Tibial nerve (tissue), 4 donors: ENCODE measurements at regions not wholly inside any gene's neighbourhood (a gene's known extent, or its start where the extent isn't known, plus 50 kb on each side); places are given as distances from the start of the nearest gene placed in this dataset.
A peak's percentile ranks its signal among the peaks of the same experiment; 100 is the strongest.
"Not testable (repeated sequence)": the region's sequence is repeated elsewhere in the genome, so short reads cannot be mapped to it uniquely, and the experiment has no call there.

Experiments used
- DNase-seq, 2 donors: peaks; one replicate each; pipeline ENCODE4 v3.0.0-alpha.2; 2019; ENCODE audit warnings: low spot score in 2 of 2
- H3K27ac ChIP-seq, 4 donors: fragments of 200-600 bp; sonication (generic) in 3 of 4; one replicate each; pipeline ENCODE4 v1.5.1; 2017 to 2019; ENCODE audit warnings: mild to moderate bottlenecking in 1 of 4
- H3K27me3 ChIP-seq, 2 donors: fragments of 200-600 bp; sonication (generic) in 1 of 2; one replicate each; pipeline versions ENCODE4 v1.5.1 to v1.6.0; 2017 to 2019
- H3K36me3 ChIP-seq, 3 donors: fragments of 200-600 bp; sonication (generic); one replicate each; pipeline ENCODE4 v1.5.1; 2018 to 2019
- H3K4me1 ChIP-seq, 4 donors: fragments of 200-600 bp; sonication (generic) in 3 of 4; one replicate each; pipeline ENCODE4 v1.5.1; 2017 to 2019
- H3K4me3 ChIP-seq, 4 donors: fragments of 200-600 bp; sonication (generic) in 3 of 4; one replicate each; pipeline ENCODE4 v1.5.1; 2017 to 2019; ENCODE audit warnings: mild to moderate bottlenecking in 1 of 4, moderate library complexity in 1 of 4
- H3K9me3 ChIP-seq, 4 donors: fragments of 200-600 bp; sonication (generic) in 3 of 4; one replicate each; pipeline ENCODE4 v1.5.1; 2017 to 2019
- EP300 ChIP-seq, 2 donors: sonication (generic); formaldehyde crosslinking; IDR thresholded peaks; one replicate each; pipeline ENCODE4 v1.6.1; 2017; ENCODE audit warnings: antibody characterized with exemption in 2 of 2, mild to moderate bottlenecking in 1 of 2
- POLR2A ChIP-seq, 2 donors: fragments of 450-650 bp; IDR thresholded peaks; one replicate each; pipeline ENCODE4 v1.6.1; 2017; ENCODE audit warnings: antibody characterized with exemption in 2 of 2, mild to moderate bottlenecking in 2 of 2, moderate library complexity in 2 of 2
- WGBS, 2 donors: methylation state at CpG; one replicate each; pipeline ENCODE4 v1.1.5; 2018; 5-methylcytosine and 5-hydroxymethylcytosine counted together
- TF ChIP-seq, protein P1 (sequence below), 5 experiments: fragments of 200-600 bp in 3 of 5; fragments of 450-650 bp in 2 of 5; sonication (generic) in 3 of 5; IDR thresholded peaks; one replicate each; pipeline ENCODE4 v1.5.1; 2016 to 2019; ENCODE audit warnings: antibody characterized with exemption in 5 of 5, mild to moderate bottlenecking in 3 of 5, moderate library complexity in 2 of 5

DNA sequence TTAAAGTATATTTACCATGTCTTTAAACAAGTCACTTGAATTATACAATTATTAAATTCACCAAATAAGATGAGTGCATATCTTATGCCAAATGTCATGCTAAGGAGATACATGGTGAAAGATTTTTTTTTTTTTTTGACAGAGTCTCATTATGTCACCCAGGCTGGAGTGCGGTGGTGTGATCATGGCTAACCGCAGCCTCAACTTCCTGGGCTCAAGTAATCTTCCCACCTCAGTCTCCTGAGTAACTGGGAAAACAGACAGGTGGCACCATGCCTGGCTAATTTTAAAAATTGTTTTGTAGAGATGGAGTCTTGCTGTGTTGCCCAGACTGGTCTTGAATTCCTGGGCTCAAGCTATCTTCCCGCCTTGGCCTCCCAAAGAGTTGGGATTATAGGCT lies 149.0 kb upstream of the GOT2 start:
- 89 to 93% methylated on average over 3 of the region's 3 CpGs for WGBS, 2 donors
- no peak for DNase-seq
- no peak overlapping the region for H3K4me3 ChIP-seq
- no peak for TF ChIP-seq EP300 (IDR thresholded peaks at IDR 0.05)
- TF ChIP-seq, protein P1, sequence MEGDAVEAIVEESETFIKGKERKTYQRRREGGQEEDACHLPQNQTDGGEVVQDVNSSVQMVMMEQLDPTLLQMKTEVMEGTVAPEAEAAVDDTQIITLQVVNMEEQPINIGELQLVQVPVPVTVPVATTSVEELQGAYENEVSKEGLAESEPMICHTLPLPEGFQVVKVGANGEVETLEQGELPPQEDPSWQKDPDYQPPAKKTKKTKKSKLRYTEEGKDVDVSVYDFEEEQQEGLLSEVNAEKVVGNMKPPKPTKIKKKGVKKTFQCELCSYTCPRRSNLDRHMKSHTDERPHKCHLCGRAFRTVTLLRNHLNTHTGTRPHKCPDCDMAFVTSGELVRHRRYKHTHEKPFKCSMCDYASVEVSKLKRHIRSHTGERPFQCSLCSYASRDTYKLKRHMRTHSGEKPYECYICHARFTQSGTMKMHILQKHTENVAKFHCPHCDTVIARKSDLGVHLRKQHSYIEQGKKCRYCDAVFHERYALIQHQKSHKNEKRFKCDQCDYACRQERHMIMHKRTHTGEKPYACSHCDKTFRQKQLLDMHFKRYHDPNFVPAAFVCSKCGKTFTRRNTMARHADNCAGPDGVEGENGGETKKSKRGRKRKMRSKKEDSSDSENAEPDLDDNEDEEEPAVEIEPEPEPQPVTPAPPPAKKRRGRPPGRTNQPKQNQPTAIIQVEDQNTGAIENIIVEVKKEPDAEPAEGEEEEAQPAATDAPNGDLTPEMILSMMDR (IDR thresholded peaks at IDR 0.05): no peak
- TF ChIP-seq POLR2A (IDR thresholded peaks at IDR 0.05): no peak
- no peaks in the 10 kb centered on the region for H3K4me1 ChIP-seq
- H3K27ac ChIP-seq: no peak overlapping the region
- no peaks in the 10 kb centered on the region for H3K36me3 ChIP-seq
- no peaks in the 10 kb centered on the region for H3K27me3 ChIP-seq
- H3K9me3 ChIP-seq: peaks cover 0 to 11% (median 0%) of the 10 kb centered on the region in 4 donors

DNA sequence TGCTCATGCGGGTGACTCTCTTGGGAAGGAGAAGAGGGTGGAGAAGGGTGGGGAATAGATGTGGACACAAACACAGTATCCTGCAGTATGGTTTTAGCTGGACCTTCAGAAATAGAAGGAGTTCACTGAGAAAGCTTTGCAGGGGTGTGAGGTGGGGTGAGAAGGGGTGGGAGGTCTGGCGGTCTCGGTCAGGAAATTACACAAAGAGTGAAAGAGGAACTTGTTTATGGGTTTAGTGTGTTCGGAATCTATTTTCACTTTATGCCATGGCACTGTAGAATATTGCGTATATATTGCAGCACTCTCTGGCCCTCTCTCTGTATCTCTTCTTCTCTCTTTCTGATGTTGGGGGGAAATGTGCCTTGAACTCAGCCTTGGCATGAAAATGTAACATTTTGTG lies 148.2 kb upstream of the GOT2 start:
- 73 to 75% methylated on average over 5 of the region's 5 CpGs for WGBS, 2 donors
- TF ChIP-seq EP300 (IDR thresholded peaks at IDR 0.05): peak in 1 of 2 donors; percentile 10
- TF ChIP-seq POLR2A (IDR thresholded peaks at IDR 0.05): no peak
- TF ChIP-seq, protein P1 (IDR thresholded peaks at IDR 0.05): no peak

DNA sequence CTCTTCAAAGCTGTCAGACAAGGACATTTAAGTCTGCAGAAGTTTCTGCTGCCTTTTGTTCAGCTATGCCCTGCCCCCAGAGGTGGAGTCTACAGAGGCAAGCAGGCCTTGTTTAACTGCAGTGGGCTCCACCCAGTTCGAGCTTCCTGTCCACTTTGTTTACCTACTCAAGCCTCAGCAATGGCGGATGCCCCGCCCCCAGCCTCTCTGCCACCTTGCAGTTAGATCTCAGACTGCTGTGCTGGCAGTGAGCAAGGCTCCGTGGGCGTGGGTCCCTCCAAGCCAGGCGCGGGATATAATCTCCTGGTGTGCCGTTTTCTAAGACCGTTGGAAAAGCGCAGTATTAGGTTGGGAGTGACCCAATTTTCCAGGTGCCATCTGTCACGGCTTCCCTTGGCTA lies 144.5 kb upstream of the GOT2 start:
- H3K27ac ChIP-seq, H3K4me3 ChIP-seq, H3K4me1 ChIP-seq, H3K36me3 ChIP-seq, H3K27me3 ChIP-seq, DNase-seq: not testable (repeated sequence)
- H3K9me3 ChIP-seq: peaks cover 0 to 16% (median 0%) of the 10 kb centered on the region in 4 donors
- WGBS, 2 donors: 94 to 96% methylated on average over 11 of the region's 11 CpGs

More for the DNA sequence above, 148.2 kb upstream of the GOT2 start:
- Histone ChIP-seq H3K4me3 (no peak overlapping the region), H3K27ac (no peak overlapping the region), H3K9me3 (peaks cover 0 to 11% (median 0%) of the 10 kb centered on the region in 4 donors), H3K4me1 (no peaks in the 10 kb centered on the region), H3K36me3 (no peaks in the 10 kb centered on the region), H3K27me3 (no peaks in the 10 kb centered on the region)
- DNase-seq: no peak

DNA sequence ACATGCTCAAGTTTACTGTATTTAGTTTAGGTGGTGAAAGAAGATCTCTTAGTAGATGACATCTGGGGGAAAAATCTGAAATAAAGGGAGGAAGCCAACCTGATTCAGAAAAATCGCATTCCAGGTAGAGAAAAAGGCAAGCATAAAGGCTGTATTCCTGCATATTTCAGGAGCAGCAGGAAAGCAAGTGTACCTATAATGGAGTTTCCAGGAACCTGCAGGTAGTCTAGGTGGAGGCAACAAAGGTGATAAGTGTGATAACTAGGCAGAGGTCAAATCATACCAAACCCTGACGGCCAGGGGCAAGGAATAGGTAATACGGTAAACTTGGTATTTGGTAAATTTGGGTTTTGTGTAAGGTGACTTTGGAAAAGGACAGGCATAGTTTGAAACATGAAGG lies 132.8 kb upstream of the GOT2 start:
- Histone ChIP-seq H3K4me3 (no peak overlapping the region), H3K9me3 (no peaks in the 10 kb centered on the region), H3K27ac (no peak overlapping the region), H3K36me3 (no peaks in the 10 kb centered on the region), H3K27me3 (no peaks in the 10 kb centered on the region), H3K4me1 (no peaks in the 10 kb centered on the region)
- TF ChIP-seq EP300 (IDR thresholded peaks at IDR 0.05) (no peak), POLR2A (IDR thresholded peaks at IDR 0.05) (no peak)
- TF ChIP-seq, protein P1 (IDR thresholded peaks at IDR 0.05): no peak
- DNase-seq: no peak
- WGBS, 2 donors: 74 to 95% methylated on average over 3 of the region's 3 CpGs

DNA sequence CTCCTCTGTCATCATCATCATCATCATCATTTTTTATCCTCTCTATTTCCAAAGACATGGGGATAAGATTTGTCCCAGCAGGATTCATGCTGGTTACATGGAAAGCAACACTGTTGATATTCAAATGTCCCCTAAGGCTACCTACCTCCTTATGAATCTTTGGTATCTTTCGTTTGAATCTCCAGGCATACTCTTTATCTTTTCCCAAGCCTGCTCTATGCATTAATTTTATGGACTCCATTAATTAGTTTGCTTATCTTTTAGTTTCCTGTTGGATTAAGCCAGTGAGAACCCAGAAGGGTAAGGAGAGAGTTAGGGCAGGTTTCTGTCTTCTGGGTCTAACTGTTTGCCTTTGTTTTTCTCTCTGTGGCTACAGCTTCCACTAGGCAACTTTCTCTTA lies 129.6 kb upstream of the GOT2 start:
- WGBS, 2 donors: 63 to 71% methylated on average over 1 of the region's 1 CpG
- Histone ChIP-seq H3K4me3 (no peak overlapping the region), H3K36me3 (no peaks in the 10 kb centered on the region), H3K4me1 (no peaks in the 10 kb centered on the region), H3K9me3 (no peaks in the 10 kb centered on the region), H3K27me3 (no peaks in the 10 kb centered on the region), H3K27ac (no peak overlapping the region)
- TF ChIP-seq POLR2A (IDR thresholded peaks at IDR 0.05) (no peak), EP300 (IDR thresholded peaks at IDR 0.05) (no peak)
- TF ChIP-seq, protein P1 (IDR thresholded peaks at IDR 0.05): no peak
- DNase-seq: no peak

DNA sequence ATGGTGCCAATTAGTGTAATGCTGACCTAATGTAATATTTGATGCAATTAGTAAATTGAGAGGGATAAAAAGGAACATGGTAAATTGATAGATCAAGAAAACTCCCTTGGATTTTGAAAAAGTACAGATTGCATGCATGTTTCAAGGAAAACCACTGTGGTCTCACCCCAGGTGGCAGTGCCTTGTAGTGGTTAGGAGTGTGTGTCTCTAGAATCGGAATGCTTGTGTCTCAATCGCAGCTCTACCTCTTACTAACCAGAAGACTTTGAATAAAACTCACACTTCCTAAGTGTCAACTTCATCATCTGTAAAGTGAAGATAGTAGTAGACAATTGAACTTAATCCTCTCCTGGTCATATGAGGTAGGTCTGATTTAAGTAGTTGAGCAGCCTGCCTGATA lies 128.9 kb upstream of the GOT2 start:
- 89 to 92% methylated on average over 2 of the region's 2 CpGs for WGBS, 2 donors
- no peak for DNase-seq
- Histone ChIP-seq H3K4me3 (no peak overlapping the region), H3K36me3 (no peaks in the 10 kb centered on the region), H3K27ac (no peak overlapping the region), H3K9me3 (no peaks in the 10 kb centered on the region), H3K27me3 (no peaks in the 10 kb centered on the region), H3K4me1 (no peaks in the 10 kb centered on the region)
- TF ChIP-seq EP300 (IDR thresholded peaks at IDR 0.05) (no peak), POLR2A (IDR thresholded peaks at IDR 0.05) (no peak)
- TF ChIP-seq, protein P1 (IDR thresholded peaks at IDR 0.05): no peak
